Mesothelial cell of epicardium (in vitro differentiated cells): ENCODE measurements at regions not wholly inside any gene's neighbourhood (a gene's known extent, or its start where the extent isn't known, plus 50 kb on each side); places are given as distances from the start of the nearest gene placed in this dataset.

Source experiments
- DNase-seq, 2 experiments: peaks; one replicate each; pipeline ENCODE4 v3.0.0; 2021; ENCODE audit warnings: low spot score in 2 of 2; ENCODE audit not compliant: unreplicated experiment in 2 of 2
- H3K27ac Mint-ChIP-seq: 2 replicates; pipeline ENCODE4 v1.8.0; 2021; ENCODE audit warnings: mixed read lengths
- H3K27me3 Mint-ChIP-seq: 2 replicates; pipeline ENCODE4 v1.8.0; 2021; ENCODE audit warnings: low read depth, mixed read lengths
- H3K36me3 Mint-ChIP-seq: 2 replicates; pipeline ENCODE4 v1.8.0; 2021; ENCODE audit warnings: mixed read lengths
- H3K4me1 Mint-ChIP-seq: 2 replicates; pipeline ENCODE4 v1.8.0; 2021; ENCODE audit warnings: mixed read lengths
- H3K4me3 Mint-ChIP-seq: 2 replicates; pipeline ENCODE4 v1.8.0; 2021; ENCODE audit warnings: mild to moderate bottlenecking, moderate library complexity, mixed read lengths
- H3K9me3 Mint-ChIP-seq: 2 replicates; pipeline ENCODE4 v1.8.0; 2021; ENCODE audit warnings: mixed read lengths
- CTCF ChIP-seq: fragments of 200-600 bp; sonication (generic); IDR thresholded peaks from one replicate; pipeline ENCODE4 v1.5.0; 2021; ENCODE audit warnings: antibody characterized with exemption; ENCODE audit not compliant: unreplicated experiment

GRCh38 chr2:239769554-239770245, 255.4 kb downstream of the NDUFA10 start:
- peaks cover 4% of the 10 kb centered on the region for H3K4me1 Mint-ChIP-seq
- no peaks in the 10 kb centered on the region for H3K36me3 Mint-ChIP-seq
- no peak for TF ChIP-seq CTCF
- H3K27ac Mint-ChIP-seq, result no peak overlapping the region
- peaks cover 30% of the 10 kb centered on the region for H3K27me3 Mint-ChIP-seq
- DNase-seq, result no peak
- H3K9me3 Mint-ChIP-seq, result peaks cover 7% of the 10 kb centered on the region
- no peak overlapping the region for H3K4me3 Mint-ChIP-seq

- Mint-ChIP-seq H3K27me3 (peaks cover 23% of the 10 kb centered on the region), H3K4me3 (no peak overlapping the region), H3K9me3 (peaks cover 7% of the 10 kb centered on the region), H3K4me1 (peaks cover 4% of the 10 kb centered on the region), H3K36me3 (no peaks in the 10 kb centered on the region), H3K27ac (no peak overlapping the region)
- no peak for DNase-seq
- no peak for TF ChIP-seq CTCF
These were observed 256.1 kb downstream of the NDUFA10 start for GRCh38 chr2:239768907-239769553.

- Mint-ChIP-seq H3K27ac (no peak overlapping the region), H3K4me3 (no peak overlapping the region), H3K27me3 (peaks cover 16% of the 10 kb centered on the region), H3K4me1 (peaks cover 4% of the 10 kb centered on the region), H3K9me3 (peaks cover 7% of the 10 kb centered on the region), H3K36me3 (no peaks in the 10 kb centered on the region)
- no peak for DNase-seq
- TF ChIP-seq CTCF, result no peak
These were observed 256.9 kb downstream of the NDUFA10 start for GRCh38 chr2:239768031-239768790.

- Mint-ChIP-seq H3K4me1 (peaks cover 4% of the 10 kb centered on the region), H3K27me3 (peaks cover 17% of the 10 kb centered on the region), H3K27ac (no peak overlapping the region), H3K4me3 (no peak overlapping the region), H3K9me3 (peaks cover 4% of the 10 kb centered on the region), H3K36me3 (no peaks in the 10 kb centered on the region)
- TF ChIP-seq CTCF, result no peak
- no peak for DNase-seq
These were observed 257.9 kb downstream of the NDUFA10 start for GRCh38 chr2:239767021-239767905.

GRCh38 chr2:239765911-239766310, 259.2 kb downstream of the NDUFA10 start:
- no peaks in the 10 kb centered on the region for H3K9me3 Mint-ChIP-seq
- H3K4me1 Mint-ChIP-seq, result peaks cover 4% of the 10 kb centered on the region
- H3K4me3 Mint-ChIP-seq, result no peak overlapping the region
- H3K36me3 Mint-ChIP-seq, result no peaks in the 10 kb centered on the region
- peaks cover 22% of the 10 kb centered on the region for H3K27me3 Mint-ChIP-seq
- no peak for TF ChIP-seq CTCF
- no peak for DNase-seq
- no peak overlapping the region for H3K27ac Mint-ChIP-seq
